A549 (cell line): ENCODE measurements at regions not wholly inside any gene's neighbourhood (a gene's known extent, or its start where the extent isn't known, plus 50 kb on each side); places are given as distances from the start of the nearest gene placed in this dataset.

ENCODE experiments used
- POLR2A ChIP-seq: IDR thresholded peaks from 2 replicates; pipeline ENCODE4 v1.6.1; 2012; ENCODE audit warnings: mild to moderate bottlenecking, low read length
- RCOR1 ChIP-seq: fragments of 150-350 bp; IDR thresholded peaks from 2 replicates; pipeline ENCODE4 v1.6.1; 2014; ENCODE audit warnings: antibody characterized with exemption, low read length, low read depth
- TF ChIP-seq, protein P1 (sequence below): fragments of >200 bp; sonication (Bioruptor Twin); formaldehyde crosslinking; IDR thresholded peaks from 3 replicates; pipeline ENCODE4 v1.5.1; 2016

DNA sequence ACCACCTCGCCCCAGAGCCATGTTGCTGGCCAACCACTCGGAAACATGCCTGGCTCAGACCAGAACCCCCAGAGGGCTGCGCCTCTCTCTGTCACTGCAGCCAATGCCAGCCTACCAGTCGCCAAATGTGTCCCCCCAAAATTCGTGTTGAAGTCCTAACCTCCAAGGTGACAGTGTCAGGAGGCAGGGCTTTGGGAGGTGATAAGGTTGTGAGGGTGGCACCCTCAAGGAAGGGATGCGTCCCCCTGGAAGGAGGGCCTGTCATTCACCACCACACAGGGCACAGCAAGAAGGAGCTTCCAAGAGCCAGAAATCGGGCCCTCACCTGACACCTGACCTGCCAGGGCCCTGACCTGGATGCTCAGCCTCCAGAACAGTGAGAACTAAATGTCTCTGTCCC is 291.9 kb upstream of the SALL3 start:
- TF ChIP-seq, protein P1, sequence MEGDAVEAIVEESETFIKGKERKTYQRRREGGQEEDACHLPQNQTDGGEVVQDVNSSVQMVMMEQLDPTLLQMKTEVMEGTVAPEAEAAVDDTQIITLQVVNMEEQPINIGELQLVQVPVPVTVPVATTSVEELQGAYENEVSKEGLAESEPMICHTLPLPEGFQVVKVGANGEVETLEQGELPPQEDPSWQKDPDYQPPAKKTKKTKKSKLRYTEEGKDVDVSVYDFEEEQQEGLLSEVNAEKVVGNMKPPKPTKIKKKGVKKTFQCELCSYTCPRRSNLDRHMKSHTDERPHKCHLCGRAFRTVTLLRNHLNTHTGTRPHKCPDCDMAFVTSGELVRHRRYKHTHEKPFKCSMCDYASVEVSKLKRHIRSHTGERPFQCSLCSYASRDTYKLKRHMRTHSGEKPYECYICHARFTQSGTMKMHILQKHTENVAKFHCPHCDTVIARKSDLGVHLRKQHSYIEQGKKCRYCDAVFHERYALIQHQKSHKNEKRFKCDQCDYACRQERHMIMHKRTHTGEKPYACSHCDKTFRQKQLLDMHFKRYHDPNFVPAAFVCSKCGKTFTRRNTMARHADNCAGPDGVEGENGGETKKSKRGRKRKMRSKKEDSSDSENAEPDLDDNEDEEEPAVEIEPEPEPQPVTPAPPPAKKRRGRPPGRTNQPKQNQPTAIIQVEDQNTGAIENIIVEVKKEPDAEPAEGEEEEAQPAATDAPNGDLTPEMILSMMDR, result no peak
- TF ChIP-seq RCOR1 (no peak), POLR2A (no peak)
